Colonic mucosa (tissue), 4 donors: ENCODE measurements at regions not wholly inside any gene's neighbourhood (a gene's known extent, or its start where the extent isn't known, plus 50 kb on each side); places are given as distances from the start of the nearest gene placed in this dataset.

Source experiments
- DNase-seq: peaks from one replicate; pipeline ENCODE4 v3.0.0-alpha.2; 2020
- H3K27ac ChIP-seq: fragments of 200-600 bp; one replicate; pipeline ENCODE4 v1.8.0; 2021
- H3K27me3 ChIP-seq: fragments of 200-600 bp; one replicate; pipeline ENCODE4 v1.8.0; 2021
- H3K36me3 ChIP-seq: fragments of 200-600 bp; one replicate; pipeline ENCODE4 v1.8.0; 2021
- H3K4me1 ChIP-seq: fragments of 200-600 bp; one replicate; pipeline ENCODE4 v1.8.0; 2021; ENCODE audit warnings: mild to moderate bottlenecking
- H3K4me3 ChIP-seq: fragments of 200-600 bp; one replicate; pipeline ENCODE4 v1.8.0; 2021
- H3K9ac ChIP-seq, 2 donors: one replicate each; pipeline ENCODE4 v1.7.0; 2013; ENCODE audit warnings: control low read depth in 2 of 2, low read depth in 2 of 2, low read length in 2 of 2
- H3K9me3 ChIP-seq: fragments of 200-600 bp; one replicate; pipeline ENCODE4 v1.8.0; 2021
- intact Hi-C: fragments of 100-400 bp; cut with DNase I; formaldehyde crosslinking; loops from one replicate; pipeline ENCODE4 v1.14.1; 2022
- TF ChIP-seq, protein P1 (sequence below): fragments of 200-600 bp; IDR thresholded peaks from one replicate; pipeline ENCODE4 v1.8.0; 2022; ENCODE audit warnings: antibody characterized with exemption, mild to moderate bottlenecking
- donor health status: healthy.
- donor health status: DM: no; HTN: no; CAD: no.
- donor health status: DM: no; HTN: no; CAD: no.

DNA sequence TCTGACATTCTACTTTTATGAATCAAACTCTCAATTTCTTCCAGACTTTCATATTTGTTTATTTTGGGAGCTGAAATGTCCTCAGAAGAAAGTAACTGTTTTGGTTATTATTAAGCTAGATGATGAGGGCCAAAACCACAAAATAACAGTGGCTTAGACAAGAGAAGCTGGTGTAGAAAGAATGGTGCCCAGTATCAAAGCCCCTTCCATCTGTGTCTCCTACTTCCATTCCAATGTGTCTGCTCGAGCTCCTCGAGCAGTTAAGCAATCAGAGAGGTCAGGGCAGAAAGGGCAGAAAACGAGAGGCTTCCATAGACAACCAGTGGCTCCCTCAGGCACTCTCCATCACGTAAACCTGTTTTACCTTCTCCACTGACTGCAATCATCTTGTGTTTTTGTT lies 59.7 kb upstream of the MAGI1 start:
- Histone ChIP-seq H3K27ac (no peak overlapping the region), H3K9ac (no peak overlapping the region), H3K36me3 (no peaks in the 10 kb centered on the region), H3K27me3 (no peaks in the 10 kb centered on the region), H3K4me3 (no peak overlapping the region), H3K4me1 (no peaks in the 10 kb centered on the region), H3K9me3 (no peaks in the 10 kb centered on the region)
- intact Hi-C loops = no loop called here
- TF ChIP-seq, protein P1, sequence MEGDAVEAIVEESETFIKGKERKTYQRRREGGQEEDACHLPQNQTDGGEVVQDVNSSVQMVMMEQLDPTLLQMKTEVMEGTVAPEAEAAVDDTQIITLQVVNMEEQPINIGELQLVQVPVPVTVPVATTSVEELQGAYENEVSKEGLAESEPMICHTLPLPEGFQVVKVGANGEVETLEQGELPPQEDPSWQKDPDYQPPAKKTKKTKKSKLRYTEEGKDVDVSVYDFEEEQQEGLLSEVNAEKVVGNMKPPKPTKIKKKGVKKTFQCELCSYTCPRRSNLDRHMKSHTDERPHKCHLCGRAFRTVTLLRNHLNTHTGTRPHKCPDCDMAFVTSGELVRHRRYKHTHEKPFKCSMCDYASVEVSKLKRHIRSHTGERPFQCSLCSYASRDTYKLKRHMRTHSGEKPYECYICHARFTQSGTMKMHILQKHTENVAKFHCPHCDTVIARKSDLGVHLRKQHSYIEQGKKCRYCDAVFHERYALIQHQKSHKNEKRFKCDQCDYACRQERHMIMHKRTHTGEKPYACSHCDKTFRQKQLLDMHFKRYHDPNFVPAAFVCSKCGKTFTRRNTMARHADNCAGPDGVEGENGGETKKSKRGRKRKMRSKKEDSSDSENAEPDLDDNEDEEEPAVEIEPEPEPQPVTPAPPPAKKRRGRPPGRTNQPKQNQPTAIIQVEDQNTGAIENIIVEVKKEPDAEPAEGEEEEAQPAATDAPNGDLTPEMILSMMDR = no peak
- no peak for DNase-seq

DNA sequence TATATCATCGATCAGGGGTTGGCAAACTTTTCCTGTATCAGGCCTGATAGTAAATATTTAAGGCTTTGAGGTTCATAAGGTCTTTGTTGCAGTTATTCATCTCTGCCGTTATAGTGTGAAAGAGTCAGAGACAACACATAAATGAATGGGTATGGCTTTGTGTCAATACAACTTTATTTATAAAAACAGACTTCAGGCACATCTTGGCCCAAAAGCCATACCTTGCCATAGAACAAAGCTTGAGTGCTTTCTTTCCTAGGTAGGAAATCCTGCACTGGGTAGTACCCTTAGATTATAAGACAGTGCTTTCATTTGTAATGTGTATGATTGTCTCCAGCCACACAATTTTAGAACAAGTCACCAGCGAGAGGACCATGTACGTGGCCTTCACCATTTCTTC lies 58.9 kb upstream of the MAGI1 start:
- TF ChIP-seq, protein P1 = no peak
- H3K9ac ChIP-seq = no peak overlapping the region
- DNase-seq = no peak
- no peaks in the 10 kb centered on the region for H3K27me3 ChIP-seq
- H3K27ac ChIP-seq = no peak overlapping the region
- H3K4me1 ChIP-seq = no peaks in the 10 kb centered on the region
- H3K4me3 ChIP-seq = no peak overlapping the region
- no peaks in the 10 kb centered on the region for H3K9me3 ChIP-seq
- intact Hi-C loops = no loop called here
- H3K36me3 ChIP-seq = no peaks in the 10 kb centered on the region

DNA sequence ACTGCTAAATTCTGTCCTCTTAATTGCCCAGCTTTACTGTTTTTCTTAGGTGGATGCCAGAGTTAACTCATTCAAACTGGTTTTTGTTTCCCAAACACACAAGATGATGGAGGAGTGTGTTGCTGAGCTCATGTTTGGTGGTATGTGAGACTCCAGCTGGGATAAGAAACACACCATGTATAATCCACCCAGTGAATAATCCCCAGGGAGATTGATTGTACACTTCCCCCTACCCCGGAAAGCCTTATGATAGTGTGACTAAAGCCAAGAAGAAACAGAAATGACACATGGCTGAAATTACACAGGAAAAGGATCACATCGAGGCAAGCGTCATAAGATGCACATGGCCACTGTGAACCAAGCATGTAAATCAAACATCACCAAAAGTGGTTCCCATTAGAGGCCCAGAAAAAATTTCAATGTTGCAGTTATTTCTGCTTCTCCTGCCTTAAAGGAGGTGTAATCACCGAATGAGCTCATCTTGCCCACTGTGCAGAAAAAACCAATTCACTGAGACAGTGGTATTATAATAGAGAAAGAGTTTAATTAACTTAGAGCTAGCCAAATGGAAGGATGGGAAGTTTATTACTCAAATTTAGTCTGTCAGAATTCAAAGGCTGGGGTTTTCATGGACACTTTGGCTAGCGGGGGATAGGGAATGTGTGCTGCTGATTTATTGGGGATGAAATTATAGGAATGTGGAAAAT lies 56.7 kb upstream of the MAGI1 start:
- intact Hi-C loops = no loop called here
- Histone ChIP-seq H3K27ac (no peak overlapping the region), H3K4me1 (no peaks in the 10 kb centered on the region), H3K36me3 (no peaks in the 10 kb centered on the region), H3K9me3 (no peaks in the 10 kb centered on the region), H3K9ac (no peak overlapping the region), H3K4me3 (no peak overlapping the region), H3K27me3 (no peaks in the 10 kb centered on the region)
- TF ChIP-seq, protein P1 = no peak
- DNase-seq = no peak

DNA sequence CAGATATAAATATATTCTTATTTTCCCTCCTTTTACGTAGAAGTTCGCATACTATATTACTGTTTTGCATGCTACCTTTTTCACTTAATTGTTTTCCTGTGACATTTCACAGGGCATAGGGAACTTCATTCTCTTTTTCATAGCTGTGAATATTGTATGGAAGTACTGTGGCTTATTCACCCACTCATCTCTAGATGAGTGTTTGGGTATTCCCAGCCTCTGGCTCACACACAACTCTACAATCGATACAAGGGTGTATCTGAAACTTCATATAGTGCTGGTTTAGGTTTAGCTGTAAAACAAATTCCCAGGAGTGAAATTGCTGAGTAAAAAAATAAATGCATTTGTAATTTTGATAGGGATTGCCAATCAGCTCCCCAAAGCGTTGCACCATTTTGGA lies 55.3 kb upstream of the MAGI1 start:
- H3K9me3 ChIP-seq = no peaks in the 10 kb centered on the region
- H3K27ac ChIP-seq = no peak overlapping the region
- no peak overlapping the region for H3K4me3 ChIP-seq
- no peak overlapping the region for H3K9ac ChIP-seq
- intact Hi-C loops = no loop called here
- TF ChIP-seq, protein P1 = no peak
- H3K4me1 ChIP-seq = no peaks in the 10 kb centered on the region
- no peaks in the 10 kb centered on the region for H3K27me3 ChIP-seq
- DNase-seq = no peak
- H3K36me3 ChIP-seq = no peaks in the 10 kb centered on the region

DNA sequence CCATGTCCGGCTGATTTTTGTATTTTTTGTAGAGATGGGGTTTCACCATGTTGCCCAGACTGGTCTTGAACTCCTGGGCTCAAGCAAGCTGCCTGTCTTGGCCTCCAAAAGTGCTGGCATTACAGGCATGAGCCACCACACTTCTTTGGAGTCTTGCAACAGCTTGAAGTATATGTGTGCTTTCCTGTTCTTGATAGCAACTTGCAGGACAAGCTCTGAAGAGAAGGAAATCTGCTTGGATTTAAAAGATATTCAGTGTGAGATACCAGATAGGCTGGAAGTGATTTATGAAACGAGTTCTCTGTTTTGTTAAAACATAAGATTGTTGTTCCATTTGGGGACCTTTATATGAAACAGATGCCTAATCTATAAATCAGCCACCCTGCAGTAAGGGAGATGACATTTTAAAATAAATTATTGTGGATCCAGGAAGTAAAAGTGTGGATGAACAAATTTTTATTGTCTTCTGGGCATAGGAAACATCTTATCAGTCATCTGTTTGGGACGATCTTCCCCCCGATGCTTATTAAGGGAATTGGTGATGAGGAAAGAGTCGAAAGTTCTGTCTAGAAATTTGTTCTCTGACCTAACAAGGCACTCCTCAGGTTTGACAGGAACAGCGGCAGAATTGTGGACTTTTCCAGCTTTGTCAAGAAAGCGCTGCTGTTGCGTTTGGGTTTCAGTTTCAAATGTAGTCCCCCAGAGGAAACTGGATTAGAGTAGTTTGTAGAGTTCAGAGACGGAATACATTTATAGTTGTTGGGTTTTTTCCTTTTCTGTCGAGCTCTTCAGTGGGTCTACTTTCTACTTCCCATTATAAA lies 53.7 kb upstream of the MAGI1 start:
- H3K4me1 ChIP-seq = no peaks in the 10 kb centered on the region
- H3K27ac ChIP-seq = no peak overlapping the region

More for the DNA sequence above, 53.7 kb upstream of the MAGI1 start:
- Histone ChIP-seq H3K9me3 (no peaks in the 10 kb centered on the region), H3K36me3 (no peaks in the 10 kb centered on the region), H3K4me3 (no peak overlapping the region), H3K9ac (no peak overlapping the region), H3K27me3 (no peaks in the 10 kb centered on the region)
- no peak for DNase-seq
- TF ChIP-seq, protein P1 = no peak
- intact Hi-C loops = no loop called here
